Astrocyte of the spinal cord (primary cell): ENCODE measurements at regions not wholly inside any gene's neighbourhood (a gene's known extent, or its start where the extent isn't known, plus 50 kb on each side); places are given as distances from the start of the nearest gene placed in this dataset.
"Not testable (repeated sequence)": the region's sequence is repeated elsewhere in the genome, so short reads cannot be mapped to it uniquely, and the experiment has no call there.

Experiments
- DNase-seq: peaks from one replicate; pipeline ENCODE4 v3.0.0; 2011; ENCODE audit warnings: low read depth, low spot score
- H3K4me3 ChIP-seq: 2 replicates; pipeline ENCODE4 v1.5.1; 2011; ENCODE audit warnings: low read depth, mild to moderate bottlenecking, low read length, moderate library complexity
- in situ Hi-C: cut with HindIII; loops from 2 replicates; pipeline ENCODE4 v1.10.0; 2017; ENCODE audit warnings: low sequenced_read_pairs
- TF ChIP-seq, protein P1 (sequence below): IDR thresholded peaks from 2 replicates; pipeline ENCODE4 v1.5.1; 2012; ENCODE audit warnings: low read depth, mild to moderate bottlenecking, low read length, inconsistent platforms

DNA sequence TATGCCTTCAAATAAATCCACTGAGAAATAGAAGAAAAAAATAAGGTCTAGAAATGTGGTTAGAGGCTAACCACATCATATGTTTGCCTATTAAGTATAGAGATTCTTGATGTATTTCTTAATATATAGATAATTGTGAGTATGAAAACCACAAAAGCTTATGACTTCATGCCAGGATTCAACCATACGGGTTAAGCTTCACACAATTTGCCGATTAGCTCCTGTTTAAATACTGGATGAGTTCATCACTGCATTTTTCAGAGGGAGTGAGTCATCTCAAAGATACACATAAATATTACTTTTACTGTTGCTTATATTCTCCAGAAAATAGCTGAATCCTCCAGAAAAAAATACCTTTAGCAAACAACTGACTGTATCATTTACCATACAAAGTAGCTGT, 79.6 kb downstream of the RPL10L start:
- peak; percentile 82 for DNase-seq
- TF ChIP-seq, protein P1, sequence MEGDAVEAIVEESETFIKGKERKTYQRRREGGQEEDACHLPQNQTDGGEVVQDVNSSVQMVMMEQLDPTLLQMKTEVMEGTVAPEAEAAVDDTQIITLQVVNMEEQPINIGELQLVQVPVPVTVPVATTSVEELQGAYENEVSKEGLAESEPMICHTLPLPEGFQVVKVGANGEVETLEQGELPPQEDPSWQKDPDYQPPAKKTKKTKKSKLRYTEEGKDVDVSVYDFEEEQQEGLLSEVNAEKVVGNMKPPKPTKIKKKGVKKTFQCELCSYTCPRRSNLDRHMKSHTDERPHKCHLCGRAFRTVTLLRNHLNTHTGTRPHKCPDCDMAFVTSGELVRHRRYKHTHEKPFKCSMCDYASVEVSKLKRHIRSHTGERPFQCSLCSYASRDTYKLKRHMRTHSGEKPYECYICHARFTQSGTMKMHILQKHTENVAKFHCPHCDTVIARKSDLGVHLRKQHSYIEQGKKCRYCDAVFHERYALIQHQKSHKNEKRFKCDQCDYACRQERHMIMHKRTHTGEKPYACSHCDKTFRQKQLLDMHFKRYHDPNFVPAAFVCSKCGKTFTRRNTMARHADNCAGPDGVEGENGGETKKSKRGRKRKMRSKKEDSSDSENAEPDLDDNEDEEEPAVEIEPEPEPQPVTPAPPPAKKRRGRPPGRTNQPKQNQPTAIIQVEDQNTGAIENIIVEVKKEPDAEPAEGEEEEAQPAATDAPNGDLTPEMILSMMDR, result no peak
- in situ Hi-C loops, result no loop called here
- no peak overlapping the region for H3K4me3 ChIP-seq

- DNase-seq, result peak; percentile 26
- in situ Hi-C loops, H3K4me3 ChIP-seq: not testable (repeated sequence)
Observed at GRCh38 chr14:46568161-46568560, 83.4 kb downstream of the RPL10L start.

DNA sequence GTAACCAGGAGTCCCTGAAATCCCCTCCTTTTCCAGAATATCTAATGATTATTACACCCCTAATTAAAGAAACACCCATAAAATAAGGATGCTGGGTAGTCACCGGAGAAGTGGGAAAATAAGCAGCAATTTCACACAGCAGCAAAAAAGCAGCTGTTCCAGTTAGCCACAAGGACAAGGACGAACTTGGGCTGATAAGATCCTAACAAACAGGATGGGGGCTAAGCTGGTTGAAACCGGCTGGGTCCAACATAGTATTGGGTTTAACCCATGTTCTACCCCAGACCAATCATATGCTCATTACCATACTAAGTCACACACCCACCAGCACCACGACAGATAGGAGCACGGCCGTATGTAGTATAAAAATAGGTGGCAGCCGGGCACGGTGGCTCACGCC, 100.7 kb downstream of the RPL10L start:
- no peak for DNase-seq
- no peak overlapping the region for H3K4me3 ChIP-seq
- in situ Hi-C loops, result no loop called here
- TF ChIP-seq, protein P1, result no peak

- in situ Hi-C loops, result no loop called here
- no peak for DNase-seq
- no peak overlapping the region for H3K4me3 ChIP-seq
- TF ChIP-seq, protein P1, result no peak
Observed at GRCh38 chr14:46540986-46541385, 110.6 kb downstream of the RPL10L start.

- no peak for DNase-seq
- H3K4me3 ChIP-seq, result no peak overlapping the region
- TF ChIP-seq, protein P1, result no peak
- in situ Hi-C loops, result no loop called here
Observed at GRCh38 chr14:46519121-46519520, 132.5 kb downstream of the RPL10L start.

DNA sequence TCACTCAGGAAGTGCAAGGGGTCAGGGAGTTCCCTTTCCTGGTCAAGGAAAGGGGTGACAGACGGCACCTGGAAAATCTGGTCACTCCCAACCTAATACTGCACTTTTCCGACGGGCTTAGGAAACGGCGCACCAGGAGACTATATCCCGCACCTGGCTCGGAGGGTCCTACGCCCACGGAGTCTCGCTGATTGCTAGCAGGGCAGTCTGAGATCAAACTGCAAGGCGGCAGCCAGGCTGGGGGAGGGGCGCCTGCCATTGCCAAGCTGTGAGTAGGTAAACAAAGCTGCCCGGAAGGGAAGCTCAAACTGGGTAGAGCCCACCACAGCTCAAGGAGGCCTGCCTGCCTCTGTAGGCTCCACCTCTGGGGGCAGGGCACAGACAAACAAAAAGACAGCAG, 142.8 kb downstream of the RPL10L start:
- in situ Hi-C loops, DNase-seq: not testable (repeated sequence)

GRCh38 chr14:46499521-46499920, 152.1 kb downstream of the RPL10L start:
- in situ Hi-C loops, result no loop called here
- DNase-seq, result no peak
- H3K4me3 ChIP-seq, result no peak overlapping the region
- TF ChIP-seq, protein P1, result no peak

More for the DNA sequence above, 142.8 kb downstream of the RPL10L start:
- H3K4me3 ChIP-seq, result not testable (repeated sequence)

- no peak for DNase-seq
- H3K4me3 ChIP-seq, result no peak overlapping the region
- in situ Hi-C loops, result no loop called here
- TF ChIP-seq, protein P1, result no peak
Observed at GRCh38 chr14:46496409-46496808, 155.2 kb downstream of the RPL10L start.
